ENCODE measurements at regions not wholly inside any gene's neighbourhood (a gene's known extent, or its start where the extent isn't known, plus 50 kb on each side); places are given as distances from the start of the nearest gene placed in this dataset.
A peak's percentile ranks its signal among the peaks of the same experiment; 100 is the strongest.
"Not testable (repeated sequence)": the region's sequence is repeated elsewhere in the genome, so short reads cannot be mapped to it uniquely, and the experiment has no call there.

GRCh38 chr3:195999176-195999575, 82.7 kb downstream of the TFRC start:
- DNase-seq = not testable (repeated sequence)

- DNase-seq = not testable (repeated sequence)
These were observed 85.6 kb downstream of the TFRC start for GRCh38 chr3:195996314-195996713.

- DNase-seq = peak; percentile 16
These were observed 86.0 kb upstream of the TNK2 start for GRCh38 chr3:195994343-195994742.

GRCh38 chr3:195993671-195994070, 85.3 kb upstream of the TNK2 start:
- DNase-seq = not testable (repeated sequence)

GRCh38 chr3:195992956-195993595, 84.7 kb upstream of the TNK2 start:
- not testable (repeated sequence) for DNase-seq

- DNase-seq = not testable (repeated sequence)
These were observed 83.6 kb upstream of the TNK2 start for GRCh38 chr3:195991986-195992385.

GRCh38 chr3:195991243-195991642, 82.9 kb upstream of the TNK2 start:
- DNase-seq = not testable (repeated sequence)

- DNase-seq = not testable (repeated sequence)
These were observed 82.5 kb upstream of the TNK2 start for GRCh38 chr3:195990841-195991174.

GRCh38 chr3:195989921-195990840, 81.8 kb upstream of the TNK2 start:
- DNase-seq = peak; percentile 81

- peak; percentile 9 for DNase-seq
These were observed 81.0 kb upstream of the TNK2 start for GRCh38 chr3:195989197-195989920.

- not testable (repeated sequence) for DNase-seq
These were observed 80.4 kb upstream of the TNK2 start for GRCh38 chr3:195988764-195989163.

- DNase-seq = not testable (repeated sequence)
These were observed 78.7 kb upstream of the TNK2 start for GRCh38 chr3:195987001-195987400.

GRCh38 chr3:195986576-195986975, 78.2 kb upstream of the TNK2 start:
- DNase-seq = not testable (repeated sequence)

- DNase-seq = not testable (repeated sequence)
These were observed 77.1 kb upstream of the TNK2 start for GRCh38 chr3:195985348-195985920.

- DNase-seq = not testable (repeated sequence)
These were observed 76.2 kb upstream of the TNK2 start for GRCh38 chr3:195984392-195985030.

- DNase-seq = not testable (repeated sequence)
These were observed 75.5 kb upstream of the TNK2 start for GRCh38 chr3:195983880-195984279.

- not testable (repeated sequence) for DNase-seq
These were observed 74.4 kb upstream of the TNK2 start for GRCh38 chr3:195982754-195983153.

- not testable (repeated sequence) for DNase-seq
These were observed 73.4 kb upstream of the TNK2 start for GRCh38 chr3:195981778-195982177.

GRCh38 chr3:195979877-195980276, 71.5 kb upstream of the TNK2 start:
- DNase-seq = not testable (repeated sequence)

GRCh38 chr3:195978585-195978984, 70.2 kb upstream of the TNK2 start:
- DNase-seq = not testable (repeated sequence)

GRCh38 chr3:195976876-195977275, 68.5 kb upstream of the TNK2 start:
- not testable (repeated sequence) for DNase-seq

- not testable (repeated sequence) for DNase-seq
These were observed 65.9 kb upstream of the TNK2 start for GRCh38 chr3:195974281-195974680.
